MCF 10A (cell line): ENCODE measurements at regions not wholly inside any gene's neighbourhood (a gene's known extent, or its start where the extent isn't known, plus 50 kb on each side); places are given as distances from the start of the nearest gene placed in this dataset.

ENCODE experiments used
- BruUV-seq: library from RNA; stranded (reverse); fragments of 400-500 nt; replicated peaks from 2 replicates; lab custom pipeline; 2021; lab: Mats Ljungman, UMichigan
- CTCF ChIA-PET: fragments of 300-600 bp; sonication (Branson Sonifier 250); formaldehyde crosslinking; extraction: SDS; loops from one replicate; lab custom pipeline; 2021; ENCODE audit warnings: antibody characterized with exemption, inconsistent platforms; lab: Yijun Ruan, JAX
- POLR2A ChIA-PET: fragments of 300-600, 350-650 bp; sonication (Branson Sonifier 250); formaldehyde crosslinking; extraction: SDS; loops from one replicate; lab custom pipeline; 2020; ENCODE audit warnings: antibody characterized with exemption, inconsistent platforms; lab: Yijun Ruan, JAX
- DNase-seq: peaks from one replicate; pipeline ENCODE4 v3.0.0-alpha.2; 2018; ENCODE audit not compliant: unreplicated experiment
- H3K27ac Mint-ChIP-seq: one replicate; pipeline ENCODE4 v1.8.0; 2022; ENCODE audit warnings: mild to moderate bottlenecking, low read depth, mixed read lengths; ENCODE audit not compliant: unreplicated experiment
- H3K27me3 Mint-ChIP-seq: one replicate; pipeline ENCODE4 v1.8.0; 2022; ENCODE audit warnings: mixed read lengths; ENCODE audit not compliant: insufficient read depth, unreplicated experiment
- H3K36me3 Mint-ChIP-seq: one replicate; pipeline ENCODE4 v1.8.0; 2022; ENCODE audit warnings: mild to moderate bottlenecking, moderate library complexity, mixed read lengths; ENCODE audit not compliant: insufficient read depth, unreplicated experiment
- H3K4me1 Mint-ChIP-seq: one replicate; pipeline ENCODE4 v1.8.0; 2022; ENCODE audit warnings: mixed read lengths; ENCODE audit not compliant: insufficient read depth, unreplicated experiment
- H3K4me3 Mint-ChIP-seq: one replicate; pipeline ENCODE4 v1.8.0; 2022; ENCODE audit warnings: mild to moderate bottlenecking, moderate library complexity, mixed read lengths; ENCODE audit not compliant: unreplicated experiment
- H3K9me3 Mint-ChIP-seq: one replicate; pipeline ENCODE4 v1.8.0; 2022; ENCODE audit warnings: mixed read lengths; ENCODE audit not compliant: unreplicated experiment
- CTCF ChIP-seq: fragments of 200-600 bp; IDR thresholded peaks from one replicate; pipeline ENCODE4 v1.8.0; 2022; ENCODE audit warnings: antibody characterized with exemption, mild to moderate bottlenecking; ENCODE audit not compliant: unreplicated experiment
- intact Hi-C: fragments of 100-400 bp; cut with micrococcal nuclease; formaldehyde crosslinking; loops from 2 replicates; pipeline ENCODE4 v1.14.1; 2022

- DNase-seq: no peak
- CTCF ChIA-PET: no interaction called here
Measured at GRCh38 chr3:76061654-76062053, 276.3 kb upstream of the ZNF717 start.

DNA sequence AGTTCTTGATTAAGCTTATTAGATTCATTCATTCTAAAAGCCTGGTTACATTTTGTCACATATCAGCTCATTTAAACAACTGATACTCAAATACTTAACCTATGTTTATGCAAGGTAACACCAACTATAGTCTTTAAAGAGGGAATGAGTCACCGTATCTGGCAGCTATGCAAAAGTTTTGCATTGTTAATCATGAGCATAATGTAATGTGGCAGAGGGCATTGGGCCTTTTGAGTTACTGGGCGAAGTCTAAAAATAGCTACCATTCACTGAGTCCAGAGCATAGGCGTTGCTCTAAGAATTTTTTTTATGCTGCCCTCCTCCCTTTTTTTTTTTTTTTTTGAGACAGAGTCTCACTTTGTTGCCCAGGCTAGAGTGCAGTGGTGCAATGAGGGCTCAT, 277.7 kb upstream of the ZNF717 start:
- ChIA-PET CTCF (interaction anchor here (0.6 to 1.3 kb wide), 5 partner anchors 11 to 743 kb away, joined by 3 to 4 read pairs (median 3); no protein-coding TSS in a partner anchor), POLR2A (interaction anchor here (0.6 kb wide), 1 partner anchor 66 kb away, joined by 3 read pairs; no protein-coding TSS in a partner anchor)
- intact Hi-C loops: no loop called here

More at GRCh38 chr3:76061654-76062053, 276.3 kb upstream of the ZNF717 start:
- H3K27ac Mint-ChIP-seq: no peak overlapping the region
- H3K4me3 Mint-ChIP-seq: no peak overlapping the region
- intact Hi-C loops: no loop called here
- BruUV-seq: no TSS peak
- H3K27me3 Mint-ChIP-seq: no peaks in the 10 kb centered on the region
- peaks cover 6% of the 10 kb centered on the region for H3K4me1 Mint-ChIP-seq
- H3K9me3 Mint-ChIP-seq: no peaks in the 10 kb centered on the region
- TF ChIP-seq CTCF: no peak
- POLR2A ChIA-PET: no interaction called here
- H3K36me3 Mint-ChIP-seq: peaks cover 6% of the 10 kb centered on the region

DNA sequence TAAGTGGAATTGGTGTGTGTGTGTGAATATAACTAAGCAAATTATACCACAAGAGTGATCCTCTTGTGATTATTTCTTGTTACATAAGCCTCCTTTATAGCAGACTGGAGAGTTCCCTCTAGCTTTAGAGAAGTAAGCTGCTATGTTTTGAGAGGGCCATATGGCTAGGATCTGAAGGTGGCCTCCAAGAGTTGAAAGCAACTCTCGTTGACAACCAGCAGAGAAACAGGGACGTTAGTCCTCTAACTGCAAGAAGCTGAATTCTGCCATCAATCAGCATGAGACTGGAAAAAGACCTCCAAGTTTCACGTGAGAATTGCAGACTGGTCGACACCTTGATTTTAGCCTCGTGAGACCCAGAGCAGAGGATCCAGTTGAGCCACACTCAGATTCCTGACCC, 278.5 kb upstream of the ZNF717 start:
- no peaks in the 10 kb centered on the region for H3K27me3 Mint-ChIP-seq
- DNase-seq: no peak
- no peak overlapping the region for H3K27ac Mint-ChIP-seq
- H3K4me3 Mint-ChIP-seq: no peak overlapping the region
- H3K9me3 Mint-ChIP-seq: no peaks in the 10 kb centered on the region
- ChIA-PET CTCF (interaction anchor here (0.7 to 1.4 kb wide), 3 partner anchors 10 to 742 kb away, joined by 3 to 5 read pairs (median 3); no protein-coding TSS in a partner anchor), POLR2A (no interaction called here)
- intact Hi-C loops: no loop called here
- peaks cover 6% of the 10 kb centered on the region for H3K36me3 Mint-ChIP-seq
- TF ChIP-seq CTCF: no peak
- H3K4me1 Mint-ChIP-seq: peaks cover 6% of the 10 kb centered on the region
- no TSS peak for BruUV-seq

More for the DNA sequence above, 277.7 kb upstream of the ZNF717 start:
- Mint-ChIP-seq H3K4me1 (peaks cover 6% of the 10 kb centered on the region), H3K9me3 (no peaks in the 10 kb centered on the region), H3K36me3 (peaks cover 6% of the 10 kb centered on the region), H3K27ac (no peak overlapping the region), H3K27me3 (no peaks in the 10 kb centered on the region), H3K4me3 (no peak overlapping the region)
- BruUV-seq: no TSS peak
- peak; percentile 81 for DNase-seq
- TF ChIP-seq CTCF: no peak

- ChIA-PET CTCF (no interaction called here), POLR2A (no interaction called here)
- TF ChIP-seq CTCF: no peak
- Mint-ChIP-seq H3K4me3 (no peak overlapping the region), H3K27ac (no peak overlapping the region), H3K9me3 (no peaks in the 10 kb centered on the region), H3K4me1 (peaks cover 6% of the 10 kb centered on the region), H3K36me3 (peaks cover 6% of the 10 kb centered on the region), H3K27me3 (no peaks in the 10 kb centered on the region)
- BruUV-seq: no TSS peak
- intact Hi-C loops: no loop called here
- DNase-seq: peak; percentile 6
Measured at GRCh38 chr3:76065964-76066363, 280.6 kb upstream of the ZNF717 start.
